Superior temporal gyrus (tissue), 1 donor: ENCODE measurements at regions not wholly inside any gene's neighbourhood (a gene's known extent, or its start where the extent isn't known, plus 50 kb on each side); places are given as distances from the start of the nearest gene placed in this dataset.
"Not testable (repeated sequence)": the region's sequence is repeated elsewhere in the genome, so short reads cannot be mapped to it uniquely, and the experiment has no call there.

Experiments
- DNase-seq: peaks from one replicate; pipeline ENCODE4 v3.0.0-alpha.2; 2016; ENCODE audit errors: extremely low spot score

- no peak for DNase-seq
These were observed 166.4 kb upstream of the SLC27A6 start for GRCh38 chr5:128798871-128799270.

- no peak for DNase-seq
These were observed 165.3 kb upstream of the SLC27A6 start for GRCh38 chr5:128799945-128800344.

GRCh38 chr5:128800377-128800776, 164.9 kb upstream of the SLC27A6 start:
- no peak for DNase-seq

GRCh38 chr5:128813317-128814070, 151.8 kb upstream of the SLC27A6 start:
- no peak for DNase-seq

GRCh38 chr5:128815201-128815600, 150.1 kb upstream of the SLC27A6 start:
- no peak for DNase-seq

GRCh38 chr5:128825826-128826225, 139.5 kb upstream of the SLC27A6 start:
- DNase-seq = no peak

- DNase-seq = no peak
These were observed 139.0 kb upstream of the SLC27A6 start for GRCh38 chr5:128826275-128826674.

GRCh38 chr5:128836571-128836970, 128.7 kb upstream of the SLC27A6 start:
- no peak for DNase-seq

- DNase-seq = no peak
These were observed 126.7 kb upstream of the SLC27A6 start for GRCh38 chr5:128838623-128839022.

- no peak for DNase-seq
These were observed 123.0 kb upstream of the SLC27A6 start for GRCh38 chr5:128842241-128842640.

GRCh38 chr5:128844354-128844923, 120.8 kb upstream of the SLC27A6 start:
- DNase-seq = peak; percentile 87

GRCh38 chr5:128850049-128850448, 115.2 kb upstream of the SLC27A6 start:
- DNase-seq = no peak

- DNase-seq = no peak
These were observed 110.4 kb upstream of the SLC27A6 start for GRCh38 chr5:128854931-128855330.

- DNase-seq = no peak
These were observed 108.1 kb upstream of the SLC27A6 start for GRCh38 chr5:128857076-128857677.

GRCh38 chr5:128858995-128859394, 106.3 kb upstream of the SLC27A6 start:
- no peak for DNase-seq

GRCh38 chr5:128861155-128861554, 104.1 kb upstream of the SLC27A6 start:
- not testable (repeated sequence) for DNase-seq

- no peak for DNase-seq
These were observed 95.3 kb upstream of the SLC27A6 start for GRCh38 chr5:128869970-128870369.

- DNase-seq = no peak
These were observed 94.9 kb upstream of the SLC27A6 start for GRCh38 chr5:128870373-128870772.

GRCh38 chr5:128870923-128871322, 94.4 kb upstream of the SLC27A6 start:
- DNase-seq = no peak

- DNase-seq = no peak
These were observed 88.5 kb upstream of the SLC27A6 start for GRCh38 chr5:128876569-128877382.

- DNase-seq = no peak
These were observed 87.8 kb upstream of the SLC27A6 start for GRCh38 chr5:128877476-128877875.

GRCh38 chr5:128881502-128882018, 83.7 kb upstream of the SLC27A6 start:
- DNase-seq = no peak
